HuH-7 (cell line): ENCODE measurements at regions not wholly inside any gene's neighbourhood (a gene's known extent, or its start where the extent isn't known, plus 50 kb on each side); places are given as distances from the start of the nearest gene placed in this dataset.
"Not testable (repeated sequence)": the region's sequence is repeated elsewhere in the genome, so short reads cannot be mapped to it uniquely, and the experiment has no call there.

ENCODE experiments used
- DNase-seq: peaks from one replicate; pipeline ENCODE4 v3.0.0; 2011; ENCODE audit warnings: low spot score

DNA sequence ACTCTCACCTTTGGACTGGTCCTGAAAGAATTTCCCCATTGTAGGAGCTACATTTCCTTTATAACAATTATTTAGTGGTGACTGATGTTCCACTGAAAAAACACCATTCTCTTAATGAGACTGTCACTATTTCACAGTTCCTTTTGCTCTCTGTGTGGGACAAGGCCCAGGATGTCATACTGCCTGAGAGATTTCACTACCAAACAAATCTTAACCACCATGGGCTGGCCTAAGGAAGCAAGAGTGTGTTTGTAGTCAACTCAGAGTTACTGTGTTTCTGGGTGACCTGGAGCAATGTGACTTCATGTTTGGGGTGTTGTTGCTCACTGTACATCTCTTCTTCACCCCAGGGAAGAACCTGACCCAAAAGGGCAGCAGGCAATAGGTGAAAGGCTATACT is 50.1 kb upstream of the ZNF608 start:
- DNase-seq, result no peak

- DNase-seq, result no peak
Observed at GRCh38 chr5:124797665-124798087, 51.2 kb upstream of the ZNF608 start.

GRCh38 chr5:124798890-124799289 is 52.5 kb upstream of the ZNF608 start:
- no peak for DNase-seq

GRCh38 chr5:124801551-124801950 is 55.1 kb upstream of the ZNF608 start:
- no peak for DNase-seq

DNA sequence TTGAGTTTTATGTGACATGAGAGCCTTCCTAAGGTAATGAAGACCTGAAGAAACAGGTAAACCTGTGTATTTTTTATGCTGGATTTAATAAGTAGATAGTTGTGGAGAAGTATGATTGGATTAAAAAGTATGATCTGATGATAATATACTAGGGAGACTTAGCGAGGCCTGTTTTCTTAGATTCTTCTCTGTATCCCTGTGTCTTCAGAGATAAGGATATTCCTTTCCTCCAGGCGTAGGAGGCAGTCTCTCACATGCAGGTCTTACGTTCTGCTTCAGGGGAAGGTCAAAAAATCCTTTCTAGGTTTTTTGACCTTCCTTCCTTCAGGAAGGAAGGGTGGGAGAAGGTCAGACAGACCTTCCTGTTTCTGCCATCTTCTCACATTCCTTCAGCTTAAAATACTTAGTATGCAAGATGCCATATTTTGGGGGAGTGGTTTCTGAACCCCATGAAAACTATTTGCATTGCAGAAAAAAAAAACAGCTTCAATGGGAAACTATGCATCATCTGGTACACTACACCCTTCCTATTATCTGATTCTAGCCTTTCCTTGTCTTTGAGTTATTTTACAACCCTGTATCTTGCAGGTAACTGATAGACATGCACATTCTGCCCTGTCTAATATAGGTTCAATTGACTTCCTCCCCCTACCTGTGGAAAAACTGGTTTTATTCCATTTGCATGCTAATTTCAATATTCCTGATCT is 57.3 kb upstream of the ZNF608 start:
- DNase-seq, result no peak

- DNase-seq, result no peak
Observed at GRCh38 chr5:124806026-124806372, 59.6 kb upstream of the ZNF608 start.

- DNase-seq, result peak; percentile 71
Observed at GRCh38 chr5:124806373-124807077, 60.1 kb upstream of the ZNF608 start.

DNA sequence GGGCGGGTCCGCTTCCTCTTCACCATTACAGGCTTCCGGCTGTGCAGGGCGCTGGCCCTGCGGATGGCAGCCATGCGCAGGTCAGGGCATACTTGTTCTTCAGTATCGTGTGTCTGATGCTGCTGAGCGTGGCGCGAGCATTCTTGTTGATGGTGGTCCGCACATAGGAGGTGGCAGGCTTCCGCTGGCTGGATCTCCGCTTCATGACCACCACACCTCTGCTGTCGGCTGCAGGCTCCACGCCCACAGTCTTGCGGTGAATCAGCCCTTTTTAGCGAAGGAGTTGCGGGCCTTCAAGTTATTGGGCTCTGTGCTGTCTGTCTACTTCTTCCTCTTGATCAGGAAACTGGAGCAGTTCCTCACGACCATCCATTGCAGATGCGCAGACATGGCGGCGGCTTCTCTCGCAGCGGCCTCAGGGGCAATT is 62.4 kb upstream of the ZNF608 start:
- DNase-seq, result no peak

DNA sequence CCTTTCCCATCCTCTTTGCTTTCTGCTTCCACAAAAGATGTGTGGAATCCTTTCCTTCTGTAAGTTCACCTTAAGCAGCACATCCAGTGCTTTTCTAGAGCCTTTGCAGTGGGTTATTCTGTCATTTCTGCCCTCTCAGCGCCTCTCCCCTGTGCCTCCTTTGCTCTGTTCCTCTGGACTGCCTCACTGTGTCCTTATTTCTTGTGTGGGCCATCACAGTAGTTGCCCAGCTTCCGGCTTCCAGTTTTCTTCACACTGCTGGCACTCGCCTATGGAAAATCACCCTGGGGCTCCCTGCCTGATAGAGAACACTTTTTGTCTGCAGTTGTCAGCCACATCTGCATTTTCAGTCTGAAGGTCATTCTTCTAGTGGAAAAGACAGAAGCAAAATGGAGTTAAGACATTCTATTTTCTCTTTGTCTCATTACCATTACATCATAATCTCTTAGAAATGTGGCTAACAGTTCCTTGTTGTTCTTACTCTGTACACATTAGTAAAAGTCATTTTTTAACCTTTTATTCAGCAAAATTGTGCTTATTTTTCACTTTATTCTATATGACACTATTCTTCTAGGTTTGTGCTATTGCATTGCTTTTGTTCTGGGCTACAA is 64.1 kb upstream of the ZNF608 start:
- DNase-seq, result no peak

DNA sequence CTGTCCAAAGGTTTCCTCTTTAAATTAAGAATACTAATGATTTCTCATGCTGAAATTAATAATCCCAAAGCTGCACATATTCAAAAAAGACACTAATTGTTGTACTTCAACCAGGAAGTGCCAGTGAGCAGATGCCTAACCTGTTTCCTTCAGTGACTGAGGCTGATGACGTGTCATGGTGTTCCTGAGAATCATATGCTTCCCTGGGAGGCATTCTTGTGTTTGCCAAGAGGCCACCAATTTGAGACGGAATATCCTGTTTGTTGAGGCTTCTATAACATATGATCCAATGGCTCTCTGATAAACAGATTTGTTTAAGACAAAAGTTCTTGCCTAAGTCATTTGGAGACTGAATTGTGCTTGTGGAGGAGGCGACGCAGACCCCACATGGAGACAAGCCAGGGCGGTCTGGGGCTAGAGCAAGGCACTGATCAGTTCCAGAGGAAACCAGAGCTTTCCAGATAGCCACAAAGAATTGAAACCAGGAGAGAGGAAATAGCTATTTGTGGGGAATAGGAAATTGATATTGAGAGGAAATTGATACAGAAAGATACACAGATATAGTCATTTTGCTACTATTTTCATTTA is 66.4 kb upstream of the ZNF608 start:
- no peak for DNase-seq

DNA sequence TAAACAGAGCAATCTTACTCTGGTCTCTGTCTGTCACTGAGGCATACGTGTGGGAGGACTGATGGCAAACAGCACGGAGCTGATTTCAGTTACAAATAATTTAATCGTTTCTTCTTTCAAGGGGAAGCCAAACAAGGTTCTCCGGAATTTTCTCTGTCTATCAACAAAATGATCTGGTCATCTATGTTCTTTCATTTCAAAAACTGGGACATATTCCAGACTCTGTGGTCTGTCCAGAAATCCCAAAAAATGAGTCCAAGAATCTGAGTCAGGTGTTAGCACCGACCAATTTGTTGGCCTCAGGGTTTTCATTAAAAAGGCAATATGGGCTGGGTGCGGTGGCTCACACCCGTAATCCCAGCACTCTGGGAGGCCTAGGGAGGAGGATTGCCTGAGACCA is 69.9 kb upstream of the ZNF608 start:
- no peak for DNase-seq

DNA sequence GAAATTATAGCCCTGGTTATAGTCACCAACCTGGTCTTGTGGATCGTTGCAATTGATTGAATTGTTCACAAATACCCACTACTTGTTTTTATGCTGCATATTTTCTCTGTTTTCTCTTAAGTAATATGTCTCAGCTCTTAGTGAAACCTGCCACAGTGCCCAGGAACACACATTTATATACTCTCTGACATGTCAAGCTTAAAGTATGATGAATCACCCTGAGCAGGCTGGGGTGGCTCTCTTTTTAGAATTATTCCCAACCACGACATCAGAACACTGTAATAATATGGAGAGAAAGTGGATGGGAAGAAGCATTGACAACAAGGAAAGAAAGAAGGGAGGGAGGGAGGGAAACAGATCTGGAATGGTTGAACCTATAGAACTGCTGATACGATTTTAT is 72.8 kb upstream of the ZNF608 start:
- DNase-seq, result no peak

GRCh38 chr5:124822647-124823046 is 76.2 kb upstream of the ZNF608 start:
- DNase-seq, result no peak

- DNase-seq, result no peak
Observed at GRCh38 chr5:124823380-124823779, 76.9 kb upstream of the ZNF608 start.

DNA sequence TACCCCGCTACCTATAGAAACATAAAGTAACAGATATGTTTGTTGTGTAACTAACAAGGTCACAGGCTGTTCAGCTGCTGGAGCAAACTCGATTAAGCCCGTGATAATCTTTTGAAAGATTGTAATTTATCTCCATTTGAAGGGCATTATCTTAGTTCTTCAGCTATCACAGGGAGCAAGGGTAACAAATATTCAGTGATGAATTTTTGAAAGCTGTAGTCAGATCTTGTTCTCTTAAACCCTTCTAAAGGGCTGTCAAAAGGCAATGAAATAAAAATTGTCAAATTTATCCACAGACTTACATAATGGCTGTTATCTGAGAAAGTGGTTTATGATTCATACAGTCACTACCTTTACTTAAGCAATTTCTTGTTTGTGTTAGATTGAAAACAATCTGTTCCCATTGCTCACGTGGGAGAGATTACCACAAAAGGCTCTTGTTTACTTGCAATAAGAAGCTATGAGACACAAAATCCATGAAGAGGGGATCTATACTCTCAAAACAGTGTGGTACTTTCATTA is 78.3 kb upstream of the ZNF608 start:
- DNase-seq, result no peak

GRCh38 chr5:124825250-124825982 is 79.0 kb upstream of the ZNF608 start:
- DNase-seq, result no peak

- DNase-seq, result no peak
Observed at GRCh38 chr5:124825983-124826337, 79.5 kb upstream of the ZNF608 start.

DNA sequence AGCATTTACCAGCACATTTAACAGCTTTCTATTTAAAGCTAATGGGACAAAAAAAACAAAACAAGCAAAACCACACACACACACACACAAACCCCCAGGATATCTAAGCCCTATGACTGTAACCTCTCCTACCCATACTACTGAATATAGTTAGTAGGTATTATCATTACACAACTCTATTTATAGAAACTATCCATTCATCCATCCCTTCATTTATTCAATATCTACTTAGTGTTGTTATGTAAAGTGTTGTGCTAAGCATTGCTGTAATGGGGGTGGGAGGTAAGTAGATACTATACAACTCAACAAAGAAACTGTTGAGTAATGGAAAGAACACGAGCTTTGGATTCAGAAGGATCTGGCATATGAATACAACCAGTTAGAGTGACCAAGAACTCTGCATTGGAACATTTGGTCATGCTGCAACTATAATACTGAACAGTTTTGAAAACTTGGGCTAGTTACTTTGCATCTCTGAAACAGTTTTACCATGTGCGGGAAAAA is 82.3 kb upstream of the ZNF608 start:
- DNase-seq, result no peak

- DNase-seq, result no peak
Observed at GRCh38 chr5:124831687-124832240, 85.3 kb upstream of the ZNF608 start.

- no peak for DNase-seq
Observed at GRCh38 chr5:124832510-124832909, 86.1 kb upstream of the ZNF608 start.

- DNase-seq, result not testable (repeated sequence)
Observed at GRCh38 chr5:124836314-124836713, 89.9 kb upstream of the ZNF608 start.
